ENCODE measurements at regions not wholly inside any gene's neighbourhood (a gene's known extent, or its start where the extent isn't known, plus 50 kb on each side); places are given as distances from the start of the nearest gene placed in this dataset.
A peak's percentile ranks its signal among the peaks of the same experiment; 100 is the strongest.

DNA sequence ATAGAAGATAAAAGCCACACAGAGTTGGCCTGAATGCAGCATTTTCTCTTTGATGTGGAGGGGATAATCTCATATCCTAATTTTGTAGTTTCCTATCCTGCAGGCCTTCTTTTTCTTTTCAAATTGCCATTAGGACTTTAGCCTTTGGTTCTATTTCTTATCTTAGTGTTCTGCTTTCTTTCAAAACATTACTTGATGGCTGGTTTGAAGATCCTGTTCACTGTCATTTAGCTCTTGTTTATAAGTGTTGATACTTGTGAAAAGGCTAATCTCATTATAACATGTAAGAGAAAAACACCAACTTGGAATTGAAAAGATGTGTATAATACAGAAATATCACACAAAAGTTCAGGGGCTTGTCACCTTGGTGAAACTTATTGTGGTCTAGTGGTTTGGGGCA is 54.6 kb upstream of the PKIB start:
- intact Hi-C loops (cut with DNase I) = no loop called here
- no peak for ATAC-seq
- TF ChIP-seq, protein P1, sequence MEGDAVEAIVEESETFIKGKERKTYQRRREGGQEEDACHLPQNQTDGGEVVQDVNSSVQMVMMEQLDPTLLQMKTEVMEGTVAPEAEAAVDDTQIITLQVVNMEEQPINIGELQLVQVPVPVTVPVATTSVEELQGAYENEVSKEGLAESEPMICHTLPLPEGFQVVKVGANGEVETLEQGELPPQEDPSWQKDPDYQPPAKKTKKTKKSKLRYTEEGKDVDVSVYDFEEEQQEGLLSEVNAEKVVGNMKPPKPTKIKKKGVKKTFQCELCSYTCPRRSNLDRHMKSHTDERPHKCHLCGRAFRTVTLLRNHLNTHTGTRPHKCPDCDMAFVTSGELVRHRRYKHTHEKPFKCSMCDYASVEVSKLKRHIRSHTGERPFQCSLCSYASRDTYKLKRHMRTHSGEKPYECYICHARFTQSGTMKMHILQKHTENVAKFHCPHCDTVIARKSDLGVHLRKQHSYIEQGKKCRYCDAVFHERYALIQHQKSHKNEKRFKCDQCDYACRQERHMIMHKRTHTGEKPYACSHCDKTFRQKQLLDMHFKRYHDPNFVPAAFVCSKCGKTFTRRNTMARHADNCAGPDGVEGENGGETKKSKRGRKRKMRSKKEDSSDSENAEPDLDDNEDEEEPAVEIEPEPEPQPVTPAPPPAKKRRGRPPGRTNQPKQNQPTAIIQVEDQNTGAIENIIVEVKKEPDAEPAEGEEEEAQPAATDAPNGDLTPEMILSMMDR (IDR thresholded peaks at IDR 0.05) = no peak
- DNase-seq = no peak
- Histone ChIP-seq H3K27me3 (no peaks in the 10 kb centered on the region), H3K4me1 (no peaks in the 10 kb centered on the region), H3K36me3 (no peaks in the 10 kb centered on the region), H3K4me3 (no peak overlapping the region), H3K27ac (no peak overlapping the region), H3K9me3 (no peaks in the 10 kb centered on the region)
- FAIRE-seq = no peak

GRCh38 chr6:122558080-122558479 is 52.1 kb upstream of the PKIB start:
- Histone ChIP-seq H3K27me3 (no peaks in the 10 kb centered on the region), H3K4me1 (no peaks in the 10 kb centered on the region), H3K9me3 (no peaks in the 10 kb centered on the region), H3K27ac (no peak overlapping the region), H3K4me3 (no peak overlapping the region), H3K36me3 (no peaks in the 10 kb centered on the region)
- ATAC-seq (peak in 3 of 4 donors; percentile 65 to 72 (median 66)), FAIRE-seq (no peak), DNase-seq (no peak)
- intact Hi-C loops (cut with DNase I) = no loop called here
- TF ChIP-seq, protein P1 (IDR thresholded peaks at IDR 0.05) = no peak
